Kidney (tissue), 13 donors: ENCODE measurements at regions not wholly inside any gene's neighbourhood (a gene's known extent, or its start where the extent isn't known, plus 50 kb on each side); places are given as distances from the start of the nearest gene placed in this dataset.

Source experiments
- DNase-seq, 5 donors: peaks; one replicate each; pipeline ENCODE4 v3.0.0-alpha.2; 2013 to 2020
- FAIRE-seq: peaks from 2 replicates; lab custom pipeline; 2012; peaks lifted over from hg19 to GRCh38; lab: Jason Lieb, UNC
- H3K27ac ChIP-seq, 2 donors: one replicate each; pipeline ENCODE4 v1.7.0; 2013; ENCODE audit warnings: low read depth in 2 of 2, low read length in 2 of 2, inconsistent platforms in 1 of 2
- H3K27me3 ChIP-seq: one replicate; pipeline ENCODE4 v1.7.1; 2013; ENCODE audit warnings: low read length, inconsistent platforms; ENCODE audit not compliant: control insufficient read depth, insufficient read depth
- H3K36me3 ChIP-seq, 3 donors: one replicate each; pipeline versions ENCODE4 v1.7.0 to v1.7.1; 2013; ENCODE audit warnings: low read length in 3 of 3, control low read depth in 1 of 3, inconsistent platforms in 1 of 3; ENCODE audit not compliant: insufficient read depth in 3 of 3, control insufficient read depth in 2 of 3
- H3K4me1 ChIP-seq, 3 donors: one replicate each; pipeline versions ENCODE4 v1.7.0 to v1.7.1; 2013; ENCODE audit warnings: low read length in 3 of 3, inconsistent platforms in 1 of 3, low read depth in 1 of 3; ENCODE audit not compliant: control insufficient read depth in 2 of 3, insufficient read depth in 2 of 3
- H3K4me3 ChIP-seq, 3 donors: one replicate each; pipeline versions ENCODE4 v1.7.0 to v1.8.1; 2013; ENCODE audit warnings: low read length in 3 of 3, control low read depth in 1 of 3, inconsistent platforms in 1 of 3
- H3K9ac ChIP-seq, 3 donors: one replicate each; pipeline versions ENCODE4 v1.7.0 to v1.7.1; 2013; ENCODE audit warnings: low read length in 3 of 3, control low read depth in 1 of 3, inconsistent platforms in 1 of 3
- H3K9me3 ChIP-seq, 3 donors: one replicate each; pipeline versions ENCODE4 v1.7.0 to v1.7.1; 2013; ENCODE audit warnings: low read length in 3 of 3, control low read depth in 1 of 3, inconsistent platforms in 1 of 3; ENCODE audit not compliant: control insufficient read depth in 2 of 3, insufficient read depth in 1 of 3
- CTCF ChIP-seq: IDR thresholded peaks from 3 replicates; pipeline ENCODE4 v1.5.1; 2012; ENCODE audit warnings: mild to moderate bottlenecking, moderate library complexity, borderline replicate concordance; ENCODE audit not compliant: insufficient read depth; ENCODE audit errors: extremely low read depth
- intact Hi-C: fragments of 100-400 bp; cut with DNase I; formaldehyde crosslinking; loops from one replicate; pipeline ENCODE4 v1.11.1; 2022
- donor health status: control.
- donor health status: control.
- donor health status: control.
- donor health status: control.
- donor health status: control.
- donor health status: DM: yes; HTN: yes; CAD: no.
- donor health status: Normal renal cell carcinoma (clear cell type).

- H3K4me3 ChIP-seq: no peak overlapping the region
- H3K9ac ChIP-seq: no peak overlapping the region
- no peaks in the 10 kb centered on the region for H3K9me3 ChIP-seq
- FAIRE-seq (no peak), DNase-seq (peak in 1 of 5 donors; percentile 22)
- intact Hi-C loops: no loop called here
- TF ChIP-seq CTCF: no peak
- H3K27me3 ChIP-seq: no peaks in the 10 kb centered on the region
- no peaks in the 10 kb centered on the region for H3K36me3 ChIP-seq
- H3K4me1 ChIP-seq: no peaks in the 10 kb centered on the region
- no peak overlapping the region for H3K27ac ChIP-seq
Observed at GRCh38 chr10:23676296-23676695, 237.4 kb downstream of the OTUD1 start.

- Histone ChIP-seq H3K36me3 (no peaks in the 10 kb centered on the region), H3K27ac (no peak overlapping the region)
Observed at GRCh38 chr10:23686722-23687121, 247.8 kb downstream of the OTUD1 start.

GRCh38 chr10:23692736-23693135, 253.9 kb downstream of the OTUD1 start:
- intact Hi-C loops: no loop called here
- DNase-seq: no peak
- no peak overlapping the region for H3K9ac ChIP-seq
- H3K27me3 ChIP-seq: peaks cover 15% of the 10 kb centered on the region
- no peaks in the 10 kb centered on the region for H3K36me3 ChIP-seq
- H3K4me1 ChIP-seq: peaks cover 0 to 2% (median 0%) of the 10 kb centered on the region in 3 donors
- no peak for TF ChIP-seq CTCF
- no peak overlapping the region for H3K4me3 ChIP-seq
- H3K27ac ChIP-seq: no peak overlapping the region
- H3K9me3 ChIP-seq: no peaks in the 10 kb centered on the region
- FAIRE-seq: no peak

More at GRCh38 chr10:23686722-23687121, 247.8 kb downstream of the OTUD1 start:
- Histone ChIP-seq H3K27me3 (no peaks in the 10 kb centered on the region), H3K4me3 (no peak overlapping the region), H3K4me1 (no peaks in the 10 kb centered on the region), H3K9ac (no peak overlapping the region), H3K9me3 (no peaks in the 10 kb centered on the region)
- intact Hi-C loops: no loop called here
- no peak for TF ChIP-seq CTCF
- DNase-seq (peak in 1 of 5 donors; percentile 13), FAIRE-seq (no peak)

GRCh38 chr10:23693501-23693901, 254.6 kb downstream of the OTUD1 start:
- Histone ChIP-seq H3K4me3 (no peak overlapping the region), H3K9me3 (no peaks in the 10 kb centered on the region), H3K36me3 (no peaks in the 10 kb centered on the region), H3K4me1 (peaks cover 0 to 2% (median 0%) of the 10 kb centered on the region in 3 donors), H3K27me3 (peaks cover 15% of the 10 kb centered on the region), H3K27ac (no peak overlapping the region), H3K9ac (no peak overlapping the region)
- FAIRE-seq (no peak), DNase-seq (peak; percentile 50 to 75 (median 53))
- no peak for TF ChIP-seq CTCF
- intact Hi-C loops: no loop called here
